GM10248 (cell line): ENCODE measurements at regions not wholly inside any gene's neighbourhood (a gene's known extent, or its start where the extent isn't known, plus 50 kb on each side); places are given as distances from the start of the nearest gene placed in this dataset.
"Not testable (repeated sequence)": the region's sequence is repeated elsewhere in the genome, so short reads cannot be mapped to it uniquely, and the experiment has no call there.

Experiments
- CTCF ChIA-PET: fragments of 300-600 bp; sonication (Branson Sonifier 250); formaldehyde crosslinking; extraction: SDS; loops from one replicate; lab custom pipeline; 2021; ENCODE audit warnings: antibody characterized with exemption; lab: Yijun Ruan, JAX
- POLR2A ChIA-PET: fragments of 350-650 bp; sonication (Branson Sonifier 250); formaldehyde crosslinking; extraction: SDS; loops from one replicate; lab custom pipeline; 2020; ENCODE audit warnings: antibody characterized with exemption; lab: Yijun Ruan, JAX
- DNase-seq: peaks from one replicate; pipeline ENCODE4 v3.0.0; 2012; ENCODE audit errors: extremely low spot score
- CTCF ChIP-seq: IDR thresholded peaks from 2 replicates; pipeline ENCODE4 v1.5.1; 2012; ENCODE audit warnings: mild to moderate bottlenecking, low read depth; ENCODE audit errors: extremely low read depth, missing control alignments, control extremely low read depth

GRCh38 chr1:68717330-68717729 lies 220.4 kb upstream of the DEPDC1 start:
- no peak for TF ChIP-seq CTCF
- ChIA-PET POLR2A (no interaction called here), CTCF (no interaction called here)
- DNase-seq = no peak

- no peak for DNase-seq
- TF ChIP-seq CTCF = no peak
- ChIA-PET CTCF (interaction anchor here (1.2 kb wide), 1 partner anchor 32 kb away, joined by 3 read pairs; no protein-coding TSS in a partner anchor), POLR2A (no interaction called here)
Measured at GRCh38 chr1:68720476-68720875, 223.6 kb upstream of the DEPDC1 start.

- ChIA-PET CTCF (no interaction called here), POLR2A (no interaction called here)
- no peak for TF ChIP-seq CTCF
- no peak for DNase-seq
Measured at GRCh38 chr1:68723791-68724190, 226.9 kb upstream of the DEPDC1 start.

- no peak for TF ChIP-seq CTCF
- POLR2A ChIA-PET = no interaction called here
- CTCF ChIA-PET = no interaction called here
- no peak for DNase-seq
Measured at GRCh38 chr1:68725001-68725752, 228.3 kb upstream of the DEPDC1 start.

GRCh38 chr1:68739486-68739885 lies 242.6 kb upstream of the DEPDC1 start:
- POLR2A ChIA-PET, DNase-seq, CTCF ChIA-PET: not testable (repeated sequence)

GRCh38 chr1:68745011-68745410 lies 248.1 kb upstream of the DEPDC1 start:
- no peak for DNase-seq
- CTCF ChIA-PET = no interaction called here
- TF ChIP-seq CTCF = no peak
- POLR2A ChIA-PET = no interaction called here

GRCh38 chr1:68745451-68745850 lies 248.6 kb upstream of the DEPDC1 start:
- no peak for TF ChIP-seq CTCF
- CTCF ChIA-PET = no interaction called here
- POLR2A ChIA-PET = no interaction called here
- no peak for DNase-seq
